ENCODE measurements at regions not wholly inside any gene's neighbourhood (a gene's known extent, or its start where the extent isn't known, plus 50 kb on each side); places are given as distances from the start of the nearest gene placed in this dataset.

DNA sequence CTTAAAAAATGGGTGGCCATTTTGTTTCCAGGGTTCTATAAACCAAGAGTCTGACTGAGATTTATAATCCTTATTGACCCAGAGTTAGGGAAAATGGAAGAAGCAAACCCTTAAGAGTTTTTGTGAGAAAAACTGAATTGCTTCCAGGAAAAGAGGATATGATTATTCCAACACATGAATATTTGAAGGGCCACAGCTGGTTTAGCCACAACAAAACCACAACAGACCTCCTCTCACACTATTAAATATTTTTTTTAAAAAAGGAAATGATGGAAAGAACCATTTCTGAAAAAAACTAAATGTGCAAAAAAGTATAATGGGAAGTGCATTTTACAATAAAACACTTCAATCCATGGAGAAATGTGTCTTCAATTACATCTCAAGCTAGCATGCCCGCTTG lies 182.7 kb downstream of the ETAA1 start:
- H3K4me1 ChIP-seq (ENCODE audit: insufficient read depth, low read length, severe bottlenecking): no peaks in the 10 kb centered on the region
- H3K9ac ChIP-seq (ENCODE audit: low read length): no peak overlapping the region
- TF ChIP-seq EZH2 (IDR thresholded peaks at IDR 0.05; ENCODE audit: borderline replicate concordance, low read length): no peak
- TF ChIP-seq, protein P1, sequence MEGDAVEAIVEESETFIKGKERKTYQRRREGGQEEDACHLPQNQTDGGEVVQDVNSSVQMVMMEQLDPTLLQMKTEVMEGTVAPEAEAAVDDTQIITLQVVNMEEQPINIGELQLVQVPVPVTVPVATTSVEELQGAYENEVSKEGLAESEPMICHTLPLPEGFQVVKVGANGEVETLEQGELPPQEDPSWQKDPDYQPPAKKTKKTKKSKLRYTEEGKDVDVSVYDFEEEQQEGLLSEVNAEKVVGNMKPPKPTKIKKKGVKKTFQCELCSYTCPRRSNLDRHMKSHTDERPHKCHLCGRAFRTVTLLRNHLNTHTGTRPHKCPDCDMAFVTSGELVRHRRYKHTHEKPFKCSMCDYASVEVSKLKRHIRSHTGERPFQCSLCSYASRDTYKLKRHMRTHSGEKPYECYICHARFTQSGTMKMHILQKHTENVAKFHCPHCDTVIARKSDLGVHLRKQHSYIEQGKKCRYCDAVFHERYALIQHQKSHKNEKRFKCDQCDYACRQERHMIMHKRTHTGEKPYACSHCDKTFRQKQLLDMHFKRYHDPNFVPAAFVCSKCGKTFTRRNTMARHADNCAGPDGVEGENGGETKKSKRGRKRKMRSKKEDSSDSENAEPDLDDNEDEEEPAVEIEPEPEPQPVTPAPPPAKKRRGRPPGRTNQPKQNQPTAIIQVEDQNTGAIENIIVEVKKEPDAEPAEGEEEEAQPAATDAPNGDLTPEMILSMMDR (IDR thresholded peaks at IDR 0.05; ENCODE audit: low read length): no peak
- H3K9me3 ChIP-seq (ENCODE audit: low read length): no peaks in the 10 kb centered on the region
- no peaks in the 10 kb centered on the region for H3K36me3 ChIP-seq (ENCODE audit: insufficient read depth, low read length)
- H3K27me3 ChIP-seq (ENCODE audit: insufficient read depth, low read length): no peaks in the 10 kb centered on the region
- no peaks in the 10 kb centered on the region for H3K9me2 ChIP-seq (ENCODE audit: low read depth, low read length)
- H3K4me3 ChIP-seq (ENCODE audit: low read depth, low read length, poor library complexity, severe bottlenecking): no peak overlapping the region
- H3K27ac ChIP-seq (ENCODE audit: low read depth, low read length, poor library complexity, severe bottlenecking): no peak overlapping the region
- no peaks in the 10 kb centered on the region for H3F3A ChIP-seq (ENCODE audit: insufficient read depth, low read length)
- no peak overlapping the region for H3K4me2 ChIP-seq (ENCODE audit: low read length)
- no peaks in the 10 kb centered on the region for H4K20me1 ChIP-seq (ENCODE audit: insufficient read depth, low read length)
- no peak overlapping the region for H2AFZ ChIP-seq (ENCODE audit: low read length)
- no peaks in the 10 kb centered on the region for H3K79me2 ChIP-seq (ENCODE audit: insufficient read depth, low read length)

DNA sequence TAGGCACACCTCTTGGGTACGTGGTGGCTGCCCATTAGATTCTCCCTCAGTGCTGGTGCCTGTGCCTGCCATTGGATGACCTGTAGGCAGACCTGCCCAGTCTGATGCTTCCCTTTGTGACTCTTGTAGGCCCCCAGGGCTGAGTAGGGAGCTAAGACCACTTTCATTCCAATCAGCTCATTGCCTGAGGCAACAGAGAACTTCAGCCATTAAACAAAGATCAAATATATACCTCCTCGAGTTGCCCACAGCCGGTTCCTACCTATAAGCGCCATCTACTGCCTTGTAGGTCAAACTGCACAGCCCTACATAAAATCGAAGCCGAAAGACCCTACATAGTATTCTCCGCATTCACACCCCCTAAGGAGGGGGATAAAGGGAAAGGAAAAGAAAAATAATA lies 184.6 kb downstream of the ETAA1 start:
- Histone ChIP-seq H3K27me3 (ENCODE audit: insufficient read depth, low read length) (no peaks in the 10 kb centered on the region), H4K20me1 (ENCODE audit: insufficient read depth, low read length) (no peaks in the 10 kb centered on the region), H3F3A (ENCODE audit: insufficient read depth, low read length) (no peaks in the 10 kb centered on the region), H3K4me2 (ENCODE audit: low read length) (no peak overlapping the region), H3K9me3 (ENCODE audit: low read length) (no peaks in the 10 kb centered on the region), H3K36me3 (ENCODE audit: insufficient read depth, low read length) (no peaks in the 10 kb centered on the region), H3K4me3 (ENCODE audit: low read depth, low read length, poor library complexity, severe bottlenecking) (no peak overlapping the region), H3K9ac (ENCODE audit: low read length) (no peak overlapping the region), H2AFZ (ENCODE audit: low read length) (no peak overlapping the region), H3K9me2 (ENCODE audit: low read depth, low read length) (no peaks in the 10 kb centered on the region), H3K4me1 (ENCODE audit: insufficient read depth, low read length, severe bottlenecking) (no peaks in the 10 kb centered on the region), H3K79me2 (ENCODE audit: insufficient read depth, low read length) (no peaks in the 10 kb centered on the region), H3K27ac (ENCODE audit: low read depth, low read length, poor library complexity, severe bottlenecking) (no peak overlapping the region)
- no peak for TF ChIP-seq EZH2 (IDR thresholded peaks at IDR 0.05; ENCODE audit: borderline replicate concordance, low read length)
- TF ChIP-seq, protein P1 (IDR thresholded peaks at IDR 0.05; ENCODE audit: low read length): peak; percentile 59

DNA sequence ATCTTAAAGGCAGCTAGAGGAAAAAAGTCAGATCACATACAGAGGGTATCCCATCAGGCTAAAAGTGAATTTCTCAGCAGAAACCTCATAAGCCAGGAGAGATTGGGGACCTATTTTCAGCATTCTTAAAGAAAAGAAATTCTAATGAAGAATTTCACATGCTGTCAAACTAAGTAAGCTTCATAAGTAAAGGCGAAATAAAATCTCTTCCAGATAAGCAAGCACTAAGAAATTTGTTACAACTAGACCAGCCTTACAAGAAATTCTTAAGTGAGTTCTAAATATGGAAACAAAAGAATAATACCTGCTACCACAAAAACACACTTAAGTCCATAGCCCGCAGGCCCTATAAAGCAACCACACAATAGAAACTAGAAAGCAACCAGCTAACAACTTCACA lies 186.1 kb downstream of the ETAA1 start:
- Histone ChIP-seq H3K4me3 (ENCODE audit: low read depth, low read length, poor library complexity, severe bottlenecking) (no peak overlapping the region), H3K4me1 (ENCODE audit: insufficient read depth, low read length, severe bottlenecking) (no peaks in the 10 kb centered on the region), H3F3A (ENCODE audit: insufficient read depth, low read length) (no peaks in the 10 kb centered on the region), H3K9me3 (ENCODE audit: low read length) (no peaks in the 10 kb centered on the region), H2AFZ (ENCODE audit: low read length) (no peak overlapping the region), H4K20me1 (ENCODE audit: insufficient read depth, low read length) (no peaks in the 10 kb centered on the region), H3K9ac (ENCODE audit: low read length) (no peak overlapping the region), H3K79me2 (ENCODE audit: insufficient read depth, low read length) (no peaks in the 10 kb centered on the region), H3K27ac (ENCODE audit: low read depth, low read length, poor library complexity, severe bottlenecking) (no peak overlapping the region), H3K4me2 (ENCODE audit: low read length) (no peak overlapping the region), H3K27me3 (ENCODE audit: insufficient read depth, low read length) (no peaks in the 10 kb centered on the region), H3K36me3 (ENCODE audit: insufficient read depth, low read length) (no peaks in the 10 kb centered on the region), H3K9me2 (ENCODE audit: low read depth, low read length) (no peaks in the 10 kb centered on the region)
- TF ChIP-seq, protein P1 (IDR thresholded peaks at IDR 0.05; ENCODE audit: low read length): no peak
- no peak for TF ChIP-seq EZH2 (IDR thresholded peaks at IDR 0.05; ENCODE audit: borderline replicate concordance, low read length)

All from OCI-LY1 (cell line).